ENCODE measurements at regions not wholly inside any gene's neighbourhood (a gene's known extent, or its start where the extent isn't known, plus 50 kb on each side); places are given as distances from the start of the nearest gene placed in this dataset.

- no peak for DNase-seq
These were observed 76.8 kb upstream of the RAB4A start for GRCh38 chr1:229194096-229194495.

- no peak for DNase-seq
These were observed 75.7 kb upstream of the RAB4A start for GRCh38 chr1:229195246-229195645.

GRCh38 chr1:229196404-229197264 is 74.3 kb upstream of the RAB4A start:
- no peak for DNase-seq

- DNase-seq = no peak
These were observed 73.7 kb upstream of the RAB4A start for GRCh38 chr1:229197265-229197585.

GRCh38 chr1:229199261-229200243 is 71.4 kb upstream of the RAB4A start:
- DNase-seq = no peak

- no peak for DNase-seq
These were observed 67.7 kb upstream of the RAB4A start for GRCh38 chr1:229203030-229203751.

GRCh38 chr1:229203991-229204632 is 66.8 kb upstream of the RAB4A start:
- DNase-seq = no peak

GRCh38 chr1:229204921-229205777 is 65.8 kb upstream of the RAB4A start:
- no peak for DNase-seq

- no peak for DNase-seq
These were observed 65.1 kb upstream of the RAB4A start for GRCh38 chr1:229205854-229206253.

- no peak for DNase-seq
These were observed 63.0 kb upstream of the RAB4A start for GRCh38 chr1:229207916-229208315.

GRCh38 chr1:229208481-229208880 is 62.4 kb upstream of the RAB4A start:
- no peak for DNase-seq

- no peak for DNase-seq
These were observed 61.5 kb upstream of the RAB4A start for GRCh38 chr1:229209386-229209785.

- DNase-seq = no peak
These were observed 61.1 kb upstream of the RAB4A start for GRCh38 chr1:229209816-229210215.

GRCh38 chr1:229210844-229211243 is 60.1 kb upstream of the RAB4A start:
- DNase-seq = no peak

GRCh38 chr1:229213797-229214196 is 57.1 kb upstream of the RAB4A start:
- DNase-seq = no peak

GRCh38 chr1:229217716-229218115 is 53.2 kb upstream of the RAB4A start:
- no peak for DNase-seq

GRCh38 chr1:229218612-229219025 is 52.3 kb upstream of the RAB4A start:
- no peak for DNase-seq

- no peak for DNase-seq
These were observed 50.6 kb upstream of the RAB4A start for GRCh38 chr1:229220163-229220846.

- DNase-seq = peak; percentile 95
These were observed 49.5 kb upstream of the RAB4A start for GRCh38 chr1:229221106-229222019.

All from COR-L47 (cell line).